ENCODE measurements at regions not wholly inside any gene's neighbourhood (a gene's known extent, or its start where the extent isn't known, plus 50 kb on each side); places are given as distances from the start of the nearest gene placed in this dataset.

DNA sequence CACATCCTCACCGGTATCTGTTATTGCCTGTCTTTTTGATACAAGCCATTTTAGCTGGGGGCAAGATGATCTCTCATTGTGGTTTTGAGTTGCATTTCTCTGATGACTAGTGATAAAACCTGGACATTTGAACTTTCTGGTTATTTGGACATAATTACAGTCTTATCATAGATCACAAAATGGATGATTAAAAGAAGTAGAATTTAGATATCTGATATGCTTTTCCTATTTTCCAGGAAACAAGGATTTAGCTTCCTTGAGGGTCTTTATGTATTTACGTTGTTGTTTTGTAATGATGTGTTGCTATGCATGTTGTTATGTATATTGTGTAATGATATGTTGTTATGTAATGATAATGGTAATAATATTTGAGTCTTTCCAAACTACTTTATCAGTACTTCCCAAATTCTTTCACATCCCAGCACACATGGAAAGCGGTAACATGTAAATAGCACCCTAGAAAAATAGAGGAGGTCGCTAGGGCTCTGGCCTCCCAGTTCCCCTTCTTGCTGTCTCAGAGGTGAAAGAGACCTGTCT is 53.8 kb downstream of the GJD2 start:
- Mint-ChIP-seq H3K27ac (no peak overlapping the region), H3K4me1 (no peaks in the 10 kb centered on the region), H3K4me3 (no peak overlapping the region), H3K27me3 (peaks cover 8 to 33% (median 13%) of the 10 kb centered on the region in 5 donors), H3K36me3 (no peaks in the 10 kb centered on the region), H3K9me3 (no peaks in the 10 kb centered on the region)
- POLR2A ChIA-PET, result no interaction called here
- no peak for ATAC-seq
- DNase-seq, result no peak

DNA sequence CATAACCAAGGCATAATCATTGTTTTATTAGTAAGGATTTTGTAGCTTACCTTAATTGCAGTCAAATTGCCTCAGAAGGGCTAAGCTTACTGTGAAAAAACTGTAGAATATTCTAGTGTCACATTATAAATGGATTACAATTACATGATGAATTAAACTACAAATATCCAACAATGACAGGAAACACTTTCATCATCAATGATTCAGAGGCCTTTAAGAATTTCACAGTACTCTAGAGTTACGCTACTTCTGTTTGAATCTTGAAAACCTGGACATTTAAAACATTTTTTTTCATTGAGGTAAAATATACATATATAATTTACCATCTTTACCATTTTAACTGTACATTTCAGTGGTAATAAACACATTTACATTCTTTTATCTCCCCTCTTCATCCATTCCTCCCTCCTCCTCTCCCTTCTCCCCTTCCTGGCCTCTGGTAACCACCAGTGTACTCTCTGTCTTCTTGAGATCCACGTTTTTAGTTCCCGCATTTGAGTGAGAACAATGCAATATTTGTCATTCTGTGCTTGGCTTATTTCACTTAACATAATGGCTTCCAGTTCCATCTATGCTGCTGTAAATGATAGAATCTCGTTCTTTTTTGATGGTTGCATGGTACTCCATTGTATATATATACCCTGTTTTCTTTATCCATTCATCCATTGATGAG is 54.7 kb downstream of the GJD2 start:
- ATAC-seq (no peak), DNase-seq (no peak)
- Mint-ChIP-seq H3K9me3 (no peaks in the 10 kb centered on the region), H3K27ac (no peak overlapping the region), H3K4me3 (no peak overlapping the region), H3K27me3 (peaks cover 4 to 28% (median 13%) of the 10 kb centered on the region in 5 donors), H3K4me1 (no peaks in the 10 kb centered on the region), H3K36me3 (no peaks in the 10 kb centered on the region)
- POLR2A ChIA-PET, result no interaction called here

DNA sequence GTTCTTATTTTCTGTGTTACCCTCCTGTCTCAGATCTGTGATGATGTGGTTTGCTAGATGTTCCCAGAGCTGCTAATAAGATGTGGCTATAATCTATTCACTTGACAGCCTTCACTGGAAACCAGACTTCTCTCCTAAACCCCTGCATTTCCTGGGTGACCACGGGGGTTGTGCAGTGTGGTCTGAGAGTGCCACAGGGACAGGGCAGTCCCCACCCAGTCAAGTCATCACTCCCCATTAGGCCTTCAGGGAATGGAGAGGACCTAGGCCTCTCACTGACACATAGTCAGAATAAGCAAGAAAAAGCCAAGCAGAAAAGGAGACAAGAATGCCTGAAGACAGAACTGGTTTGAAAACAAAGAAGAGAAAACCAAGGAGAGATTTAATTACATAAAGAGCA is 58.3 kb downstream of the GJD2 start:
- DNase-seq (no peak), ATAC-seq (no peak)
- no peaks in the 10 kb centered on the region for H3K4me1 Mint-ChIP-seq
- POLR2A ChIA-PET, result no interaction called here
- H3K27ac Mint-ChIP-seq, result no peak overlapping the region
- H3K4me3 Mint-ChIP-seq, result no peak overlapping the region
- no peaks in the 10 kb centered on the region for H3K36me3 Mint-ChIP-seq
- H3K27me3 Mint-ChIP-seq, result peaks cover 9 to 34% (median 25%) of the 10 kb centered on the region in 5 donors
- H3K9me3 Mint-ChIP-seq, result no peaks in the 10 kb centered on the region

DNA sequence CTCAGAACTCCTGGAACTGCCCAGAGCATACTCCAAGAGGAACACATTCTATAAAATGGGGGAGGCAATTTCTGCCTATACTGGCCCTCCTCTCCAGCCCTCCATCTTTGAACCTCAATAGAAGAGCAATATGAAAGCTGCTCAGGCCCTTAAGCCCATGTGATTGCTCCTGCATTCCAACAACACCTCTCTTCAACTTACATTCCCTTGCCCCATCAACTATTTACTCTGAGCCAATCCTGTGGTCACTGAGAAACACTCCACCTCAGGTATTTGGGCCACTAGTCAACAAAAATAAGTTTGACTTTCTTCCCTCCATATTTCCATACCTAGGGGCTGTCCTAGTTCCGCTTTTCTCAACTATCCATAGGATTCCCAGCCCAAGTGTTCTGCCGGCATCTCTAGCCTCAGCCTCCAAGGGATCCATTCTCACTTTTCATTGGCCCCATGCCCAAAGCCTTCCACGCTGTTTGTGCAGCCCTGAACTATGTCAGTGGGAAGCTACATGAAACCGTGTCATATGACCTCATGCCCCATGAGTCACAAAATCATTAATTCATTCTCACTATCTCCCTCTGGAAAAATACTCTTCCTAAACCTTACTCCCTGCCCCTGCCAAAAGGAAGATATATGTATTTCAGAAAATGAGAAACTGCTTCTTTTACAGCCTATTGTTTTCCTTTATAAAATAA is 61.6 kb downstream of the GJD2 start:
- no peak overlapping the region for H3K27ac Mint-ChIP-seq
- POLR2A ChIA-PET, result no interaction called here
- no peak overlapping the region for H3K4me3 Mint-ChIP-seq
- H3K27me3 Mint-ChIP-seq, result peaks cover 8 to 41% (median 16%) of the 10 kb centered on the region in 5 donors
- H3K4me1 Mint-ChIP-seq, result peaks cover 0 to 2% (median 0%) of the 10 kb centered on the region in 4 donors
- DNase-seq (no peak), ATAC-seq (no peak)
- peaks cover 0 to 10% (median 2%) of the 10 kb centered on the region in 3 donors for H3K36me3 Mint-ChIP-seq
- peaks cover 4 to 28% (median 9%) of the 10 kb centered on the region in 9 donors for H3K9me3 Mint-ChIP-seq

DNA sequence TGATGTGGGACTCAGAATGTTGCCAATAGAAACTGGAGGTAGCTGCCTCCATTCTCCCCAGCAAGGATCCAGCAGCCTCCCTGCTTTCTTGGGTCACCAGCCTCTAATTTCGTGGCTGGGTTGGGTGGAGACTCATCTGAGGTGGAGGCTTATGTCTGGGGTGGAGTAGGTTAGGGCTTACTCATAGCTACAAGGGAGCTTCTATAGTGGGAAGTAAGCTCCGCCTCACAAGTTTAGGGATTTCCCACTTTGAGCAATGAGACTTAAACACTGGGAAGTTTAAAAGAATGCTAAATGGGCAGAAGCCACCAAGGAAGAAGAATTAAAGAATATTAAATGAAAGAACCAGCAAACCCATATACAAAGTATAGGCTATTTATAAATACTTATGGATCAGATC is 63.8 kb downstream of the GJD2 start:
- peaks cover 8 to 41% (median 18%) of the 10 kb centered on the region in 5 donors for H3K27me3 Mint-ChIP-seq
- DNase-seq, result no peak
- peaks cover 0 to 10% (median 2%) of the 10 kb centered on the region in 3 donors for H3K36me3 Mint-ChIP-seq
- peaks cover 4 to 28% (median 9%) of the 10 kb centered on the region in 9 donors for H3K9me3 Mint-ChIP-seq
- POLR2A ChIA-PET, result no interaction called here
- H3K27ac Mint-ChIP-seq, result no peak overlapping the region
- peaks cover 0 to 2% (median 0%) of the 10 kb centered on the region in 4 donors for H3K4me1 Mint-ChIP-seq
- ATAC-seq, result no peak
- no peak overlapping the region for H3K4me3 Mint-ChIP-seq

DNA sequence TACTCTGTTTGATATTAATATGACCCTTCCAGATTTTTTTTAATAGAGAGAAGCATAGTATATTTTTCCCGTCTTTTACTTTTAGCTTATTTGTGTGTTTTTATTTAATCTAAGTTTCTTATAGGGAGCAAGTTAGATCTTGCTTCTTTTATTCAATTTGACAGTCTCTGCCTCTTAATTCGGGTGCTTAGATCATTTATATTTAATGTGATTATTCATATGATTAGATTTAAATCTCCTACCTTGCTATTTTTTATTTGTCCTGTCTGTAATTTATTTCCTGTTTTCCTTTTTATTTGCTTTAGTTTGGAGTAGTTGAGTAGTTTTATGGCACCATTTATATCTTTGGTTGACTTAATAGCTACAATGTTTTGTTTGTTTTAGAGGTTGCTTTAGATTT is 66.1 kb downstream of the GJD2 start:
- peaks cover 0 to 10% (median 2%) of the 10 kb centered on the region in 3 donors for H3K36me3 Mint-ChIP-seq
- DNase-seq (no peak), ATAC-seq (no peak)
- H3K27me3 Mint-ChIP-seq, result peaks cover 18 to 54% (median 20%) of the 10 kb centered on the region in 5 donors
- POLR2A ChIA-PET, result no interaction called here
- no peak overlapping the region for H3K4me3 Mint-ChIP-seq
- peaks cover 0 to 2% (median 0%) of the 10 kb centered on the region in 4 donors for H3K4me1 Mint-ChIP-seq
- H3K9me3 Mint-ChIP-seq, result peaks cover 4 to 28% (median 9%) of the 10 kb centered on the region in 9 donors
- no peak overlapping the region for H3K27ac Mint-ChIP-seq

DNA sequence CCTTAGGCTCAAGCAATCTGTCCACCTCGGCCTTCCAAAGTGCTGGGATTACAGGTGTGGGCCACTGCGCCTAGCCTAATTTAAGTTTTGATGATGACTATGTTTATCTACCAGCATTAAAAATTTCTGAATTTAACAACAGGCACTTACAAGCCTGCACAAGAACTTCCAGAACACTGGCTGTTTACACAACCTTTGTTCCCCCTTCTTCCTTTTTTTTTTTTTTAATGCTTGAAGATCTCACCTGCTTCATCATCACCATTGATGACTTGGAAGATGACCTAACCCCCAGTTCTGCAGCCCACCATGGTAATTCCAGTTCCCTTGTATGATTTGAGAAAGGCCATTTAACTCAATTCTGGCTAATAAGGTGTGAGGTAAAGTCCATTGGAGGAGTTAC is 70.4 kb downstream of the GJD2 start:
- Mint-ChIP-seq H3K27me3 (peaks cover 10 to 16% (median 13%) of the 10 kb centered on the region in 5 donors), H3K27ac (no peak overlapping the region)
- ATAC-seq, result no peak

DNA sequence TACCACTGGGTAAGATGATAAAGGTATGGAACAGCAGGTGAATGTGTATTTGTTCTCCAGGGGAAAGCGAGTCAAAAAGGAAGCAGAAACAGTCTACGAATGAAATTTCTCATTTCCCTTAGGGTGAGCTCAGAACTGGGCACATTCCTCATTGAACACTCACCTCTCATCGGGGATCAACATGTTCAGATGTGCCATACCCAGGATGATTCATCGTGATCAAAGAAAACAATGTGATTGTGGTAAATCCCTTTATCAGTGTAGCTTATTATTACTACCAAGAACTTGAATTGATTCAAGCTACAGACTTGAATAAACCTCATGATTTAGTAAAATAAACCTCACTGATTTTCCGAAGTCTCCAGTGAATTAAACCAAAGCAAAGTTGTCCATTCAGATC is 72.1 kb downstream of the GJD2 start:
- Mint-ChIP-seq H3K27me3 (peaks cover 10 to 16% (median 11%) of the 10 kb centered on the region in 5 donors), H3K27ac (no peak overlapping the region), H3K9me3 (peaks cover 0 to 3% (median 0%) of the 10 kb centered on the region in 9 donors), H3K4me3 (no peak overlapping the region), H3K36me3 (no peaks in the 10 kb centered on the region), H3K4me1 (no peaks in the 10 kb centered on the region)
- no peak for ATAC-seq
- no peak for DNase-seq
- POLR2A ChIA-PET, result no interaction called here

More for the DNA sequence above, 70.4 kb downstream of the GJD2 start:
- DNase-seq, result no peak
- POLR2A ChIA-PET, result no interaction called here
- H3K36me3 Mint-ChIP-seq, result no peaks in the 10 kb centered on the region
- H3K9me3 Mint-ChIP-seq, result peaks cover 2 to 16% (median 7%) of the 10 kb centered on the region in 9 donors
- H3K4me1 Mint-ChIP-seq, result no peaks in the 10 kb centered on the region
- H3K4me3 Mint-ChIP-seq, result no peak overlapping the region

DNA sequence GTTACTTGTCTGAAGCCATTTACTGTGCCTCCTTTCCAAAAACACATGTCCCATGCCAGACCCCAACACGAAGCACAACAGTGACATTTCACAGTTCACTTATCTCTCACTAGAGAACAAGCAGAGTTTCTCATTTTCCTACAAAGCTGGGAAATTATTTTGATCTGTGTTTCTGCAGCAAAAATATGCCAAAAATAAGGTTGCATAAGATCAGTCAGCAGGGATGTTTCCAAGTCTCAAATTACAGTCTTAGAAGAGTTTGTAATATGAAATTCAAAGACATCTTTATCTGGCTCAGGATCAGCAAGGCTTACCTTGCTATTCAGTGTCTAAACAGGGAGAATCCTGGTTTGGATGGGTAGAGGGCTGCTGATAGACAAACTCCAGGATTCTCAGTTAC is 75.5 kb downstream of the GJD2 start:
- DNase-seq (no peak), ATAC-seq (no peak)
- Mint-ChIP-seq H3K36me3 (no peaks in the 10 kb centered on the region), H3K27ac (no peak overlapping the region), H3K4me3 (no peak overlapping the region), H3K4me1 (no peaks in the 10 kb centered on the region), H3K9me3 (no peaks in the 10 kb centered on the region), H3K27me3 (peaks cover 2 to 11% (median 4%) of the 10 kb centered on the region in 5 donors)
- POLR2A ChIA-PET, result no interaction called here

DNA sequence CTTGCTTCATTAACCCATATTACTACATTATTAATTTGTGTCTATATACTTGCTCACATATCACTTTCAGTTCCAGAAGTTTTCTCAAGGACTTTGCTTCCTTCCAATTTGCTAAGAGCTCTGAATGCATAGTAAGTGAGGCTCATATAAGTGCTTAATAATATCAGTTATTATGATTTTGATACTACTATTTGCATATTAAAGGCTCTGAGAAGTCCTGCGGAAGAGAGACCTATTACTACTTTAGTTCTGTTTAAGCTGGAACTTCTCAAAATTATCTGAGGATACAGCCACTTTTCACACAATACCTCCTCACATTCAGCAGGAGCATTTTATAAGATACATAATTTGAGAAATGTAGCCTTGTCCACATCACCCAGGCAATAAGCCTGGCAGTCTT is 81.6 kb downstream of the GJD2 start:
- H3K27me3 Mint-ChIP-seq, result peaks cover 13 to 27% (median 23%) of the 10 kb centered on the region in 5 donors
- no peaks in the 10 kb centered on the region for H3K4me1 Mint-ChIP-seq
- DNase-seq (no peak), ATAC-seq (no peak)
- no peak overlapping the region for H3K4me3 Mint-ChIP-seq
- POLR2A ChIA-PET, result no interaction called here
- no peaks in the 10 kb centered on the region for H3K36me3 Mint-ChIP-seq
- H3K9me3 Mint-ChIP-seq, result no peaks in the 10 kb centered on the region
- no peak overlapping the region for H3K27ac Mint-ChIP-seq

DNA sequence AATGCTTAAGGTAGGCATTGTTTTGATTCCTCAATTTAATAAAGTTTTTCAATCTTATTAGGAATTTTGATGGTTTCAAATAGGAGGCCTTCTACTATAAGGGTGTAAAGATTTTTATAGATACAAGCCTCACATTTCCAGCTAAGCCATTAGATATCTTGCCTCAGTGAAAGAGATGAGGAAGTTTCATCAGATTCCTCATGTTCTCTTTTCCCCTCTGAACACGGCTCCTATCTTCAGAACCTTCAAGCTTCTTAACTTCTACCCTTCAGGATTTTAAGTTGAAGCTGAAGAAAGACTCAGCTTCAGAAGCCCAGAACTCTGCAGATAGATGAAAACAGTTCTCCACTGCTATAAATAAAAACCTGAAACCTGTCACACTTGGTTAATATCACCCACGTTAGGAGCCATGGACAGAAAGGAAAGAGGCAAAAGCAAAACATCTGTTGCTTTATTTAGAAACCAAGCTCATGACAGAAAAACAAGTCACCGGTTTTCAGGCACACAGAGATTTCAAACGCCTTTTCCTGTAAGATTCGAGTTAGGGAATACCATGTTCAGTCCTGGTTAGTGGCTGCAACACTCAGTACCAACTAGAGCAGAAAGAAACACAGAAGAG is 82.2 kb upstream of the GOLGA8B start:
- Mint-ChIP-seq H3K27ac (no peak overlapping the region), H3K27me3 (peaks cover 3 to 48% (median 16%) of the 10 kb centered on the region in 5 donors), H3K36me3 (no peaks in the 10 kb centered on the region), H3K9me3 (no peaks in the 10 kb centered on the region), H3K4me3 (no peak overlapping the region), H3K4me1 (no peaks in the 10 kb centered on the region)
- ATAC-seq, result no peak
- no peak for DNase-seq
- POLR2A ChIA-PET, result no interaction called here

DNA sequence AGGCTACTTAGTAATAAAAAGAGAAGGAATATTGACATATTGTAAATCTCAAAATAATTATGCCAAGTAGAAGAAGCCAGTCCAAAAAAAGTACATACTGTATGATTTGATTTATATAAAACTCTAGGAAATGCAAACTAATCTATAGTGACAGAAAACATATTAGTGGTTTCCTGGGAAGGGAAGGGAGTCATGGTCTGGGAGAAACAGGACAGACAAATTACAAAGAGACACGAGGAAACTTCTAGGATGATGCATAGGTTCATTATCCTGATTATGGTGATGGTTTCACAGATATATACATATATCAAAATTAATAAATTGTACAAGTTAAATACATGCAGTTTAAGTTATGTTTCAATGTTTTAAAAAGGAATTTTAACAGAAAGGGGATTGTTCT is 81.0 kb upstream of the GOLGA8B start:
- Mint-ChIP-seq H3K27ac (no peak overlapping the region), H3K4me1 (no peaks in the 10 kb centered on the region), H3K27me3 (peaks cover 9 to 48% (median 16%) of the 10 kb centered on the region in 5 donors), H3K4me3 (no peak overlapping the region), H3K36me3 (no peaks in the 10 kb centered on the region), H3K9me3 (no peaks in the 10 kb centered on the region)
- ATAC-seq (no peak), DNase-seq (no peak)
- POLR2A ChIA-PET, result no interaction called here

DNA sequence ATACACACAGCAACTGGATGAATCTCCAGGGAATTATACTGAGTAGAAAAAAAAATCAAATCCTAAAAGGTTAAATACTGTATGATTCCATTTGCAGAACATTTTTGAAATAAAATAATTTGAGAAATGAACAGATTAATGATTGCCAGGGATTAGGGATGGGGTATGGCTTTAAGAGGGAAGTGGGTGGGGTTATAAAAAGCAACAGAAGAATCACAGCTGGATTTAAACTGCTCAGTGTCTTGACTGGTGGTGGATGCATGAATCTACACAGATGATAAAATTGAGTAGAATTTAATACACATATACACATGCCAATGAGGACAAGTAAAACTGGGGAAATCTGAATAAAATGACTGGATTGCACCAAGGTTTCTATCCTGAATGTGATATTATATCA is 79.7 kb upstream of the GOLGA8B start:
- H3K27ac Mint-ChIP-seq, result no peak overlapping the region
- peaks cover 10 to 52% (median 16%) of the 10 kb centered on the region in 5 donors for H3K27me3 Mint-ChIP-seq
- no peaks in the 10 kb centered on the region for H3K9me3 Mint-ChIP-seq
- no peaks in the 10 kb centered on the region for H3K4me1 Mint-ChIP-seq
- no peak overlapping the region for H3K4me3 Mint-ChIP-seq
- H3K36me3 Mint-ChIP-seq, result no peaks in the 10 kb centered on the region
- ATAC-seq (no peak), DNase-seq (no peak)
- POLR2A ChIA-PET, result no interaction called here
